ENCODE measurements at regions not wholly inside any gene's neighbourhood (a gene's known extent, or its start where the extent isn't known, plus 50 kb on each side); places are given as distances from the start of the nearest gene placed in this dataset.

DNA sequence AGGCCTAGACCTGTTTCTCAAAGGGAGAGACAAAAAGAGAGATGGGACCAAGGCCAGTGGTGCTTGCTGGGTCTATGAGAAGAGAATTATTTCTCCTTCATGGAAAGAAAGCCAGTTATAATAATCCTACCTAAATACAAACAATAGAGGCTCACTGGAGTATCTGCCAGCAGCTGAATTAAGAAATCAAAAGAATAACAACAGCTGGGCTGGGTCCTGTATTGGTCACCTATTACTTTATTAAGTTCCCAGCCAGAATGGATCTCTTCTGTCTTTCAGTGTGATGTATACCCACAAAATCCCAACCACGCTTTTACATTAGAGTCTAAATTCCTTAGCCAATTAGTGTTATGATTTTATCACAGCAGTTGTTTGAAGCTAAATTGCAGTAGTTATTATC, 297.8 kb upstream of the DACH1 start:
- Histone ChIP-seq H3F3A (replicated peaks; ENCODE audit: insufficient read depth) (no peaks in the 10 kb centered on the region), H3K9me2 (no peaks in the 10 kb centered on the region), H3K4me2 (no peak overlapping the region), H3K27ac (ENCODE audit: low read depth in 2 of 2, low read length in 1 of 2) (no peak overlapping the region), H3K4me1 (ENCODE audit: control insufficient read depth in 1 of 2, insufficient read depth in 2 of 2, low read depth in 1 of 2, low read length in 1 of 2) (peaks cover 0 to 6% of the 10 kb centered on the region in 2 experiments; a peak in 2 of 4 replicates), H3K79me2 (ENCODE audit: insufficient read depth) (no peaks in the 10 kb centered on the region), H3K4me3 (ENCODE audit: low read depth in 2 of 2, low read length in 1 of 2) (no peak overlapping the region), H3K9ac (no peak overlapping the region), H3K9me3 (no peaks in the 10 kb centered on the region), H2AFZ (ENCODE audit: low read depth) (no peak overlapping the region), H4K20me1 (ENCODE audit: insufficient read depth) (no peaks in the 10 kb centered on the region), H3K36me3 (replicated peaks in 1 of 2; ENCODE audit: control insufficient read depth in 1 of 2, insufficient read depth in 2 of 2, low read length in 1 of 2) (no peaks in the 10 kb centered on the region), H3K27me3 (ENCODE audit: insufficient read depth) (no peaks in the 10 kb centered on the region)
- 100% methylated on average over 1 of the region's 1 CpG for WGBS (ENCODE audit: low lambda C conversion rate)
- DNase-seq: no peak
- TF ChIP-seq EZH2phosphoT487 (IDR thresholded peaks at IDR 0.05; ENCODE audit: borderline replicate concordance, low read depth) (no peak), NRF1 (IDR thresholded peaks at IDR 0.05; ENCODE audit: low read depth, low read length) (no peak), POLR2AphosphoS5 (IDR thresholded peaks at IDR 0.05; ENCODE audit: low read depth, low read length) (no peak), EP300 (IDR thresholded peaks at IDR 0.05; ENCODE audit: borderline replicate concordance in 1 of 2, low read depth in 1 of 2, low read length in 1 of 2) (no peak)
- TF ChIP-seq, protein P1, sequence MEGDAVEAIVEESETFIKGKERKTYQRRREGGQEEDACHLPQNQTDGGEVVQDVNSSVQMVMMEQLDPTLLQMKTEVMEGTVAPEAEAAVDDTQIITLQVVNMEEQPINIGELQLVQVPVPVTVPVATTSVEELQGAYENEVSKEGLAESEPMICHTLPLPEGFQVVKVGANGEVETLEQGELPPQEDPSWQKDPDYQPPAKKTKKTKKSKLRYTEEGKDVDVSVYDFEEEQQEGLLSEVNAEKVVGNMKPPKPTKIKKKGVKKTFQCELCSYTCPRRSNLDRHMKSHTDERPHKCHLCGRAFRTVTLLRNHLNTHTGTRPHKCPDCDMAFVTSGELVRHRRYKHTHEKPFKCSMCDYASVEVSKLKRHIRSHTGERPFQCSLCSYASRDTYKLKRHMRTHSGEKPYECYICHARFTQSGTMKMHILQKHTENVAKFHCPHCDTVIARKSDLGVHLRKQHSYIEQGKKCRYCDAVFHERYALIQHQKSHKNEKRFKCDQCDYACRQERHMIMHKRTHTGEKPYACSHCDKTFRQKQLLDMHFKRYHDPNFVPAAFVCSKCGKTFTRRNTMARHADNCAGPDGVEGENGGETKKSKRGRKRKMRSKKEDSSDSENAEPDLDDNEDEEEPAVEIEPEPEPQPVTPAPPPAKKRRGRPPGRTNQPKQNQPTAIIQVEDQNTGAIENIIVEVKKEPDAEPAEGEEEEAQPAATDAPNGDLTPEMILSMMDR (IDR thresholded peaks at IDR 0.05): no peak
- TF ChIP-seq, protein P2, sequence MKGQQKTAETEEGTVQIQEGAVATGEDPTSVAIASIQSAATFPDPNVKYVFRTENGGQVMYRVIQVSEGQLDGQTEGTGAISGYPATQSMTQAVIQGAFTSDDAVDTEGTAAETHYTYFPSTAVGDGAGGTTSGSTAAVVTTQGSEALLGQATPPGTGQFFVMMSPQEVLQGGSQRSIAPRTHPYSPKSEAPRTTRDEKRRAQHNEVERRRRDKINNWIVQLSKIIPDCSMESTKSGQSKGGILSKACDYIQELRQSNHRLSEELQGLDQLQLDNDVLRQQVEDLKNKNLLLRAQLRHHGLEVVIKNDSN (IDR thresholded peaks at IDR 0.05; ENCODE audit: borderline replicate concordance, low read depth): no peak
- ChIA-PET CTCF (interaction anchor here (1.4 kb wide), 1 partner anchor 17 kb away, joined by 6 read pairs; no protein-coding TSS in a partner anchor), POLR2A (no interaction called here)

GRCh38 chr13:72163678-72164077, 296.7 kb upstream of the DACH1 start:
- ChIA-PET CTCF (interaction anchor here (1.5 kb wide), 1 partner anchor 10 kb away, joined by 3 read pairs; no protein-coding TSS in a partner anchor), POLR2A (no interaction called here)
- no peaks in the 10 kb centered on the region for H3K27me3 ChIP-seq (ENCODE audit: insufficient read depth)
- H3K27ac ChIP-seq (ENCODE audit: low read depth in 2 of 2, low read length in 1 of 2): no peak overlapping the region; a peak in 1 of 4 replicates
- TF ChIP-seq EP300 (IDR thresholded peaks at IDR 0.05; ENCODE audit: borderline replicate concordance in 1 of 2, low read depth in 1 of 2, low read length in 1 of 2) (no peak), ELF1 (IDR thresholded peaks at IDR 0.05) (no peak), SIN3A (IDR thresholded peaks at IDR 0.05; ENCODE audit: borderline replicate concordance, low read depth, low read length) (no peak), MXI1 (IDR thresholded peaks at IDR 0.05; ENCODE audit: low read depth, low read length) (no peak), USF2 (IDR thresholded peaks at IDR 0.05; ENCODE audit: borderline replicate concordance, low read depth, low read length) (no peak)
- H4K20me1 ChIP-seq (ENCODE audit: insufficient read depth): no peaks in the 10 kb centered on the region
- H3K4me2 ChIP-seq: no peak overlapping the region
- H3K9ac ChIP-seq: no peak overlapping the region
- H3K9me3 ChIP-seq: no peaks in the 10 kb centered on the region
- no peak overlapping the region; the same call in 1 of the 2 replicates for H2AFZ ChIP-seq (ENCODE audit: low read depth)
- DNase-seq: no peak
- H3F3A ChIP-seq (replicated peaks; ENCODE audit: insufficient read depth): no peaks in the 10 kb centered on the region
- H3K9me2 ChIP-seq: no peaks in the 10 kb centered on the region
- WGBS (ENCODE audit: low lambda C conversion rate): 44% methylated on average over 4 of the region's 4 CpGs
- peaks cover 0 to 6% of the 10 kb centered on the region in 2 experiments; a peak in 2 of 4 replicates for H3K4me1 ChIP-seq (ENCODE audit: control insufficient read depth in 1 of 2, insufficient read depth in 2 of 2, low read depth in 1 of 2, low read length in 1 of 2)
- no peaks in the 10 kb centered on the region for H3K36me3 ChIP-seq (replicated peaks in 1 of 2; ENCODE audit: control insufficient read depth in 1 of 2, insufficient read depth in 2 of 2, low read length in 1 of 2)
- no peak overlapping the region for H3K4me3 ChIP-seq (ENCODE audit: low read depth in 2 of 2, low read length in 1 of 2)
- no peaks in the 10 kb centered on the region for H3K79me2 ChIP-seq (ENCODE audit: insufficient read depth)

Measured in SK-N-SH (cell line).